ENCODE measurements at regions not wholly inside any gene's neighbourhood (a gene's known extent, or its start where the extent isn't known, plus 50 kb on each side); places are given as distances from the start of the nearest gene placed in this dataset.

DNA sequence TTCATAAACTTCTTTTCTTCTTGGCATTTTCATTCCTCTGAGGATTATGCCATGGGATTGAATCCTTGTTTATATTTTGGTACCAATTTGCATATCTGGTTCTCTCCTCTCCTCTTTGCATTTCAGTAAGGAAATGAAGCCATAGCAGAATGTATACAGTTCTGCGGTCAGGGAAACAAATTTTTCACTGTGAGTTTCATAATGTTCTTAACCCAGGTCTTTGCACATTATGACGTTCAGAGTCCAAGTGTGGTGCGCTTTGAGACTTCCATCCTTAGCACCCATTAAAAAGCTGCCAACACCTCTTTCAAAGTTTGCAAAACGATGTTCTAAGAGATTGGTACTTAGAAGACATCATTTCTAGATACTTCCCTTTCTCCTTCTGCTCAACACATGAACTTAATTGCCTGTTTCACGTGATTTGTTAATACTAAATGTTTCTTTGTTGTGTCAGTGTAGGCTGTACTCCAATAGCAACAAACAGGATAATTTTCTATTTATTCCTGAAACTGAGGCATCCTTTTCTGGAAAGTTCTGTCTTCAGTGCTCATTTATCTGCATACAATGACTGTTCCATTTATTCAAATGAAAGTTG, 953.1 kb upstream of the NR2F2 start:
- TF ChIP-seq, protein P1, sequence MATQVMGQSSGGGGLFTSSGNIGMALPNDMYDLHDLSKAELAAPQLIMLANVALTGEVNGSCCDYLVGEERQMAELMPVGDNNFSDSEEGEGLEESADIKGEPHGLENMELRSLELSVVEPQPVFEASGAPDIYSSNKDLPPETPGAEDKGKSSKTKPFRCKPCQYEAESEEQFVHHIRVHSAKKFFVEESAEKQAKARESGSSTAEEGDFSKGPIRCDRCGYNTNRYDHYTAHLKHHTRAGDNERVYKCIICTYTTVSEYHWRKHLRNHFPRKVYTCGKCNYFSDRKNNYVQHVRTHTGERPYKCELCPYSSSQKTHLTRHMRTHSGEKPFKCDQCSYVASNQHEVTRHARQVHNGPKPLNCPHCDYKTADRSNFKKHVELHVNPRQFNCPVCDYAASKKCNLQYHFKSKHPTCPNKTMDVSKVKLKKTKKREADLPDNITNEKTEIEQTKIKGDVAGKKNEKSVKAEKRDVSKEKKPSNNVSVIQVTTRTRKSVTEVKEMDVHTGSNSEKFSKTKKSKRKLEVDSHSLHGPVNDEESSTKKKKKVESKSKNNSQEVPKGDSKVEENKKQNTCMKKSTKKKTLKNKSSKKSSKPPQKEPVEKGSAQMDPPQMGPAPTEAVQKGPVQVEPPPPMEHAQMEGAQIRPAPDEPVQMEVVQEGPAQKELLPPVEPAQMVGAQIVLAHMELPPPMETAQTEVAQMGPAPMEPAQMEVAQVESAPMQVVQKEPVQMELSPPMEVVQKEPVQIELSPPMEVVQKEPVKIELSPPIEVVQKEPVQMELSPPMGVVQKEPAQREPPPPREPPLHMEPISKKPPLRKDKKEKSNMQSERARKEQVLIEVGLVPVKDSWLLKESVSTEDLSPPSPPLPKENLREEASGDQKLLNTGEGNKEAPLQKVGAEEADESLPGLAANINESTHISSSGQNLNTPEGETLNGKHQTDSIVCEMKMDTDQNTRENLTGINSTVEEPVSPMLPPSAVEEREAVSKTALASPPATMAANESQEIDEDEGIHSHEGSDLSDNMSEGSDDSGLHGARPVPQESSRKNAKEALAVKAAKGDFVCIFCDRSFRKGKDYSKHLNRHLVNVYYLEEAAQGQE (IDR thresholded peaks at IDR 0.05; ENCODE audit: insufficient read depth in 1 of 2, low read depth in 2 of 2, low read length in 2 of 2), result no peak
- no peak for TF ChIP-seq POLR2AphosphoS5 (IDR thresholded peaks at IDR 0.05; ENCODE audit: low read depth, low read length)
- TF ChIP-seq FOXP2 (optimal IDR thresholded peaks at IDR 0.05; ENCODE audit: borderline replicate concordance, extremely low read depth, extremely low read length, insufficient read depth), result no peak
- TF ChIP-seq TAF1 (IDR thresholded peaks at IDR 0.05; ENCODE audit: borderline replicate concordance, insufficient read depth, low read length), result no peak
- TF ChIP-seq SIN3A (IDR thresholded peaks at IDR 0.05; ENCODE audit: borderline replicate concordance, insufficient read depth, low read length), result no peak

DNA sequence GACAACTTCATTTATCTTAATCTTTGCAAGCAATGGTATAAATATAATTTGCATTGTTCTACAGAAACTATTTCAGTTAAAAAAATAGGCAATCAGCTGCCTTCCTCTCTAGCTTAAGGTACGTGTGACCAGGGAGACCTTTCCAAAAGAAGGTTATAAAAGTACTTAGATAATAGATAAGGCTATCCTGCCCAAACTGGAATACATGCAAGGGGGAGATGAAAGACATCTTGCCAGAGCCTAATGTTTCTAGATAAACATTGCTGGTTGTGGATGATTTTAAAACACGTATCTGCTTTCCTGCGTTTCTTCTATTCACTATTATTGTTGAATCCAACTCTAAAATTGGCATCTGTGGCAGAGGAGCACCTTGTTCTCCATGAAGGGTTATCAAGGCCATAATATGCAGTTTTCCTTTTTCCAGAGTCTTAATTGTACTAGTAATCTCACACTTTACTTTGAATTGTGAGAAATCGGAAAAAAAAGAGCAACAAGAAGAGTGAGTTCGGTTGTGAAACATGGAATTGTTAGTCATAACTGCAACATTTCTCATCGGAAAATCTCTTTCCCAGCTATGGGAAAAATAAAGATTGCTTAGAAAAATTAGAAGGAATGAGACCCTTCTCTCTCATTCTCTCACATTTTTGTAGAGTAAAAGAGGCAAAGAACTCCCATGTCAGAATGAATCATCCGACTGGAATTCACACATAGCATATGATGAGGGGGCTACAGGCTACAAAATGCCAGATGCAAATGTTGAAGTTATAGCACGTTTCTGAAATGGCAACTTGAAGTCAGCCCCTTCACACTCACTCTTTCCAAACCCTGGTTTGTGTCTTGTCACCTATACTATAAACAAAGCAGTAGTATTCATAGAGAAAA, 936.1 kb upstream of the NR2F2 start:
- TF ChIP-seq FOXP2 (optimal IDR thresholded peaks at IDR 0.05; ENCODE audit: borderline replicate concordance, extremely low read depth, extremely low read length, insufficient read depth) (no peak), POLR2AphosphoS5 (IDR thresholded peaks at IDR 0.05; ENCODE audit: low read depth, low read length) (no peak), SIN3A (IDR thresholded peaks at IDR 0.05; ENCODE audit: borderline replicate concordance, insufficient read depth, low read length) (no peak), TAF1 (IDR thresholded peaks at IDR 0.05; ENCODE audit: borderline replicate concordance, insufficient read depth, low read length) (no peak)
- TF ChIP-seq, protein P1 (IDR thresholded peaks at IDR 0.05; ENCODE audit: insufficient read depth in 1 of 2, low read depth in 2 of 2, low read length in 2 of 2), result no peak

DNA sequence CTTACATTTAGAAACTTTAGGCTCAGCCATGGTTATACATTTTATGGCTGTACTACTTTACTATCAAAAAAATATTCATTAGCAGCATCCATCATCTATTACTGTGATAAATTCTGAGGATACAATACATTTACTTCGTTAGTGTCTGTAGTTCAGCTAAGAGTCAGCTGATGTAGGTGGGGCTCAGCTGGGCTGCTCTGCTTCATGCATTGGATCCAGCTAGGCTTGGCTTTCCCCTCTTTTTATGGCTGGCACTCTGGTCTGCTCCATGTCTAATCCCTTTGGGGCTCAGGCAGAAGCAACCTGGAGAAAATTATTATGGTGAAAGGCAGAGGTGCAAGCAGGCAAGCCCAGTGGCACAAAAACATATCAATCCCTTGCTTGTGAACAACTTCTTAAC, 930.1 kb upstream of the NR2F2 start:
- TF ChIP-seq FOXP2 (optimal IDR thresholded peaks at IDR 0.05; ENCODE audit: borderline replicate concordance, extremely low read depth, extremely low read length, insufficient read depth), result no peak
- TF ChIP-seq TAF1 (IDR thresholded peaks at IDR 0.05; ENCODE audit: borderline replicate concordance, insufficient read depth, low read length), result no peak
- TF ChIP-seq, protein P1 (IDR thresholded peaks at IDR 0.05; ENCODE audit: insufficient read depth in 1 of 2, low read depth in 2 of 2, low read length in 2 of 2), result no peak
- TF ChIP-seq POLR2AphosphoS5 (IDR thresholded peaks at IDR 0.05; ENCODE audit: low read depth, low read length), result no peak
- no peak for TF ChIP-seq SIN3A (IDR thresholded peaks at IDR 0.05; ENCODE audit: borderline replicate concordance, insufficient read depth, low read length)

DNA sequence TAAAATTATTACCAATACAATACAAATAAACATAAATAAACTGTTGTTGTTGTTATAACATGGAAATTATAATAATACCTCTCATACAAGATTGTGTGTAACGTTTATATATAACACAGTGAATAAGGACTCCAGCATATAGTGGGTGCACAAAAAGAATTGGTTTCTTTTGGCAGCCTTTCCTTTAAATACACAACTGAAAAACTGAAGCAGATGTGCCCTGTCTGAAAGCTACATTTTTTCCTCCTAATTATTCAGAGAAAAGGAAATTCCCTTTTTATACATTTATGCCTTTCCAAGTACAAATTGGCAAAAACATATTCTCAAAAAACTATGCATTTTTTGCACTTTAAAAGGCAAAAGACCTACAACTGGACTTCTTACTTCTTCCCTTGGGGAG, 928.9 kb upstream of the NR2F2 start:
- TF ChIP-seq, protein P1 (IDR thresholded peaks at IDR 0.05; ENCODE audit: insufficient read depth in 1 of 2, low read depth in 2 of 2, low read length in 2 of 2), result no peak

All from PFSK-1 (cell line).